KBM-7 (cell line): ENCODE measurements at regions not wholly inside any gene's neighbourhood (a gene's known extent, or its start where the extent isn't known, plus 50 kb on each side); places are given as distances from the start of the nearest gene placed in this dataset.
A peak's percentile ranks its signal among the peaks of the same experiment; 100 is the strongest.
"Not testable (repeated sequence)": the region's sequence is repeated elsewhere in the genome, so short reads cannot be mapped to it uniquely, and the experiment has no call there.

Experiments
- DNase-seq: peaks from one replicate; pipeline ENCODE4 v3.0.0-alpha.2; 2015
- in situ Hi-C: fragments of 300-500 bp; cut with MboI; formaldehyde crosslinking; loops from 2 replicates; pipeline ENCODE4 v1.14.3; 2020; ENCODE audit warnings: low sequenced_read_pairs, low pct_unique_long_range_greater_than_20kb, mixed read lengths

DNA sequence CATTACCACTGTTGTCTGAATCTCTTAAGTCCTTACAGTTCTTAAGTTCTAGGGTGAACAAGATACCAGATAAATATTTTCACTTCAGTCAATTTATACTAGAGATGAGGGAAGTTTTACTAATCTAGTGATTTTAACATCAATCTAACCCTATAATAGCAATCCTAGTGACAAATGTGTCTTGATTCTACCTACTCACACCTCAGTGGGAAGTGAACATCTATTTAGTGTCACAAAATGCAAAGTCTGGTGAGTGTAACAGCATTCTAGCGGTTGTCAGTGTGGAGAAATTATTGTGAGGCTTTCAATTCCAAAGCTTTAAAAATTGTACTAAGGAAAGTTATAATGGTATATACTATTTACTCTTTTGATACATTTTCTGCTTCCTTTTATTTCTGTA, 225.8 kb upstream of the CYLC2 start:
- DNase-seq = no peak
- in situ Hi-C loops = no loop called here

GRCh38 chr9:102768002-102768401, 227.1 kb upstream of the CYLC2 start:
- no peak for DNase-seq
- in situ Hi-C loops = no loop called here

- DNase-seq = no peak
- in situ Hi-C loops = no loop called here
Measured at GRCh38 chr9:102767076-102767475, 228.1 kb upstream of the CYLC2 start.

DNA sequence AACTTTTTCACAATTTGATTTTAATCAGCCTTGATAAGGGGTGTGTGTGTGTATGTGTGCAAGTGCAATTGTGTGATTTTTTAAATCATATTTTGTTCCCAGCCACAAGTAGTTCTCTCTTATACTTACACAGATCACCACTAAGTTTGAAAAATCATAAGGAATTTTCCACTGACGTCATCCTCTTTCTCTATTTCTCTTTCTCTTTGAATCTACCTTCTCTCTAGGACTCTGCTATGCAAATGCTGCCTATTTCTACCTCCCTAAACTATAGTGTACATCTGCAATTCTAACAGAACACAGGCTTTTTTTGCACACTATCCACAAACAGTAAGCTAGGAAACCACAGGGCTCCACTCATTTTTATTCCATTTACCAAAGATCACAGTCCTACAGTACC, 254.6 kb upstream of the CYLC2 start:
- in situ Hi-C loops = no loop called here
- no peak for DNase-seq

DNA sequence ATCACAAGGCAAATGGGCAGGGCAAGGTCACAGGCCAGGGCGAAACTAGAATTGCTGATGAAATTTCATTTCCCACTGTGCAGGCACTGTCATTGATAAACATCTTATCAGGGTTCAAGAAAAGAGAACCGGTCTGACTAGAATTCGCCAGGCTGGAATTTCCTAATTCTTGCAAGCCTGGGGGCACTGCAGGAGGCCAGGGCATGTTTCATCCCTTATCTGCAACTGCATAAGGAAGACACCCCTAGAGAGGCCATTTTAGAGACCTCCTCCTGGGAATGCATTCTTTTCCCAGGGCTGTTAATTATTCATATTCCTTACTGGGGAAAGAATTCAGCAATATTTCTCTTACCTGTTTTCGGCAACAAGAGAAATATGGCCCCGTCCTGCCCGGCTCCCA, 266.2 kb upstream of the CYLC2 start:
- in situ Hi-C loops = no loop called here
- DNase-seq = no peak

DNA sequence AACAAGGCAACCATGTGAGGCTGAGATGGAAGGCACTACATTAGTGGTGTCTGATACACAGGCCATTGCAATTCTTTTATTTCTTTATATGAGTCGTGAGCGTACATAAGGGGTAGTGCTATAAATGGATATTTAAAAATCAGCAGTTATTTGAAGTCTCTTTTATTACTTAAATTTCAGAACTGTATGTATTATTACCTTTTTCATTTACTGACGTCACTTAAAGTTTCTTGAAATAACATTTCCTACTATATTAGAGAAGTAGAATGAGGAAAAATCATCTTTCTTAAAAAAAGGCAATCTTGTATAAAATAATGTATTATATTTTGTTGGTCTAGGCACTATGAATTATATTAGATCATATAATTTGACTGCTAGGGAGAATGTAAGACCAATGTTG, 280.9 kb upstream of the CYLC2 start:
- no peak for DNase-seq
- in situ Hi-C loops = no loop called here

DNA sequence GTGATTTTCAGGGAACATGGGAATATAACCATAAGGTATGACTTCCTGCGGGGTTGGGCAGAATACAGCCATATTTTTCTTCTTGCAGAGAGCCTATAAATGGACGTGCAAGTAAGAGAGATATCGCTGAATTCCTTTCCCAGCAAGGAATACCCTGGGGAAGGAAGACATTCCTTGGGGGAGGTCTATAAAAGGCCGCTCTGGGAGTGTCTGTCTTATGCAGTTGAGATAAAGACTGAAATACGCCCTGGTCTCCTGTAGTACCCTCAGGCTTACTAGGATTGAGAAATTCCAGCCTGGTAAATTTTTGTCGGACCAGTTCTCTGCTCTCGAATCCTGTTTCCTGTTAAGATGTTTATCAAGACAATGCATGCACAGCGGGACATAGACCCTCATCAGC, 282.2 kb upstream of the CYLC2 start:
- in situ Hi-C loops, DNase-seq: not testable (repeated sequence)

DNA sequence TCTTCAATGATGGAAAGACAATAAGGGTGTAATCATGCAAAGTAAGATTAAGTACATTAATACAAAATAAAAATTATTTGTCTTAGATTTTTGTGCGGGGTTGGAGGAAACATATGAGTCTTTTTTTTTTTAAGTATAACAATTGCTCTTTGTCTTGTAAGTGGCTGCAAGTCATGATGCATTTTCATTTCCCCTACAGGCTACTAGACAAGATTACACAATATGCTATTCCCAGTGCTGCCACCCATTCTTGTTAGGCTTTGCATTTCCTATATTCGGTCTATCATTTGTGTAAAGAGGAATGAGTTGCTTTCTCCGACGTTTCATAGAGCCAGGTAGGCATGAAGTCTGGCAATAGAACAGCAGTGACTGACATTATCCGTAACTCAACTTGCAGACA, 294.2 kb upstream of the CYLC2 start:
- in situ Hi-C loops = no loop called here
- no peak for DNase-seq

DNA sequence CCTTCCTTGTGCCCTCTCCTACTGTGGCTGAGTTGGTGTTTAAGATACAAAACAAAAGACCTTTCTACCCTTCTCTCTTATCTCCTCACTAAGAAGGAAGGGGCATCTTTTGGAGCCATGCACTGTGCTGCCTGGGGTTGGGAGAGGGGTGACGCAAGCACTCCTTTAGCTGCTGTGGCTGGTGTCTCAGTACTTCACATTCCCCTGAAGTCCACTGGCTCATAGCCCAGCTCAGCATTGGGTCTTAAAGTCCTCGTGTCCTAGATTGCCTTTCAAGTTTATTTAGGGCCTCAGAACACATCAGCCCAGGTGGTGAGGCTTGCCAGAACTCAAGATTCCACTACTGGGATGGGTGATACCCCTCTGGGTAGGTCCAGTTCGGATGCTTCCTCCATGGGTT, 325.9 kb upstream of the CYLC2 start:
- DNase-seq = no peak
- in situ Hi-C loops = no loop called here

DNA sequence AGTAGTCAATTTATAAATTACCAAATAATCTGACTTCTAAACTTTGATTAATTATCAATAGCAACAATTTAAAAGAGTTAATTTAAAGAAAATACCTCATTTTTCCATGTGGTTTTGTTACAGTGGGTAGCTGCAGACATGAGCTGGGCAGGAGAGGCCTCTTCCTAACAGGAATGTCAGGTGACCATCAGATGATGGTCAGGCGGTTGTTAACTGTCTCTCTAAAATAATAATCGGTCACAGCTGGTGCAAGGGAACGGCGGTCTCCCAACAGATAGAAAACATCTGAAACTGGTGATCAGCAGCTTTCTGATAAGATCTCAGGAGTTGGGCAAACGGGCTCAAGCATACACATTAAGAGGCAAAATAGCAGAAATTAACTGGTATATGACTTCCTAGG, 342.7 kb upstream of the CYLC2 start:
- in situ Hi-C loops = no loop called here
- DNase-seq = no peak

GRCh38 chr9:102650896-102651295, 344.2 kb upstream of the CYLC2 start:
- DNase-seq = no peak
- in situ Hi-C loops = no loop called here

GRCh38 chr9:102642651-102643050, 352.5 kb upstream of the CYLC2 start:
- no peak for DNase-seq
- in situ Hi-C loops = no loop called here

DNA sequence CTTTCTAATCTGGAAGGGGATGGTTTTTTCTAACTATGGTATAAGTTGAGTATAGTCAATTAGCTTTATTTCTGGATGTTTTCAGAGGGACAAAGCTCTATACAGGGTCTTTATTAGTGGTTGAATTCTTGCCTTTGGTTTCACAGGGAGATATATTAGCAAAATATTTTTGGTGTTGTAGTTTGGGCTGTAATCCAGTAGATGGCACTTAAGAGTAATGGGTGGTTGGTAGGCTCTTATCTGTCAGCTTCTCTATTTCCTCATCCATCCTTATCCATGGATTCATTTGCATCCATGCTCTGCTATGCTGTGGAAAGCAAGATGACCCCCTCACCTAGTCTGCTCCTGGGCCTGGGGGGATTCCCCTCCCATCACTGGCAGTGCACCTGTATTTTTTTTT, 363.6 kb upstream of the CYLC2 start:
- in situ Hi-C loops = no loop called here
- peak; percentile 60 for DNase-seq

DNA sequence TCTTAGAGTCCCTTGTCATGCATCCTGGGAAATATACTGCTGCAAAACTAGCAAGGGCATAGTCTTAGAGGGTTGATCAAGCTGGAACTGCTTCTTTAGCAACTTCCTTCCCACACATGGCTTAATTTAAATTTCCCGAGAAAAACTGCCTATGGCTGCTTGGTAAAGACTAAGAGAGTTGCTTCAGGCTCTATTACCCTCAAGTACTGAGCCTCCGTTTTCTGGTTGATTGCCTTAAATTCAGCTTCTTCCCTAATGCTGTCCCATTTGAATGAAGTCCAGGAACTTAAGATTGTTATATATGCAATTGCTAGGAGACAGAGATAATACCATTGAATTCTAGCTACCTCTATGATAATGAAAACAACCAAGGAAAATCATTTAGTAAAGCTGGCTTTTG, 385.7 kb upstream of the CYLC2 start:
- no peak for DNase-seq
- in situ Hi-C loops = no loop called here

- DNase-seq, in situ Hi-C loops: not testable (repeated sequence)
Measured at GRCh38 chr9:102603198-102604195, 391.6 kb upstream of the CYLC2 start.

DNA sequence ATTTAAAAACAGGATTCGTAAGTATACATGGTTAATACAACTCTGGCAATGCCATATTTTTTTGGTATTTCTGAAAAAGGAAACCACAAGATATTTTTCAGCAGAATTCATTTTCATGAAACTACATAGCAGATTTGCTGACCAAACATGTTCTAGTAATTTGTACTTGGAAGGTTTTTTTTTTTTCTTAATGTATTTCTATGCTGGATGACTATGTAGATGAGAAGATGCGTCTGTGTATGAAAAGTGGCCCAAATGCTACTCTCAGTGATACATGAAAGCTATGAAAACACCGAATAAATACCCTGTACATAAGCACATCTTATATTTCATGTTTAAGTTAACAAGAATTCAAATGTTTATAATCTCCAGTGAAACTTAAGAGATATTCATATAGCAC, 400.9 kb upstream of the CYLC2 start:
- in situ Hi-C loops = no loop called here
- DNase-seq = no peak

GRCh38 chr9:102587281-102587680, 407.9 kb upstream of the CYLC2 start:
- in situ Hi-C loops = no loop called here

DNA sequence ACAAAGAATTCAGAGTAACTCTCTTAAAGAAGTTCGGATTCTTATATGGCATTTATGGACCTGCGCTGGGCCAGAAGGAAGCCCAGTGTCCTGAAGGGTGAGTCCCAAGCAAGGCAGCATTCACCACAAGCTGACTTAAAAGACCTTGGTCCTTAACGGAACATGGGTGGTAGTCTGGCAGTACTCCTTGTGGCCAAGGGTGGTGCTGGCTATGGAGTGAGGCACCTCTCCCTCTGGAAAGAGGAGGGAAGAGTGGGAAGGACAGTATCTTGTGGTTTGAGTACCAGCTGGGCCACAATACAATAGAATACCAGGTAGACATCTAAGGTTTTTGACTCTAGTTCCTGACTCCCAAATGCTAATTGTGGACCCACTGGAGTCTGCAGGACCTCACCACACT, 425.7 kb upstream of the CYLC2 start:
- in situ Hi-C loops = no loop called here
- no peak for DNase-seq

More at GRCh38 chr9:102587281-102587680, 407.9 kb upstream of the CYLC2 start:
- no peak for DNase-seq

GRCh38 chr9:102551346-102551745, 443.8 kb upstream of the CYLC2 start:
- in situ Hi-C loops = no loop called here
- no peak for DNase-seq

GRCh38 chr9:102550886-102551285, 444.2 kb upstream of the CYLC2 start:
- no peak for DNase-seq
- in situ Hi-C loops = no loop called here

DNA sequence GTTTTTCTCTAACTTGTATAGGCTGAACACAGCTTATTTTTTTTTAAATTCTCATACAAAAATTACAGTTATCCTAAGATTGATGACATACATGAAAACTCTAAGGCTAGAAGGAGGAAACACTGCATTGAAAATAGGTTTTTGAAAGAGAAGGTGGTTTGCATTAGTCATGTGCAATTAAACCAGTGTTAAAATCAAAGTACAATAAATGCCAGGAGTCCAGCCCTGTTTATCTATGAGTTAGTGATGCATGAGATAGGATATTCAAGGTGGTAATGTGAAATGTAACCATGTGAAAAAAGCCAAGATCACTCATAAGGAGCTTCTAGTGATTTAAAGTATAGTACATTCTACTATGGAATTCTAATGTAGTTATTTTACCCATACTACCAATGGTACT, 444.9 kb upstream of the CYLC2 start:
- no peak for DNase-seq
- in situ Hi-C loops = no loop called here
